ENCODE measurements at regions not wholly inside any gene's neighbourhood (a gene's known extent, or its start where the extent isn't known, plus 50 kb on each side); places are given as distances from the start of the nearest gene placed in this dataset.

DNA sequence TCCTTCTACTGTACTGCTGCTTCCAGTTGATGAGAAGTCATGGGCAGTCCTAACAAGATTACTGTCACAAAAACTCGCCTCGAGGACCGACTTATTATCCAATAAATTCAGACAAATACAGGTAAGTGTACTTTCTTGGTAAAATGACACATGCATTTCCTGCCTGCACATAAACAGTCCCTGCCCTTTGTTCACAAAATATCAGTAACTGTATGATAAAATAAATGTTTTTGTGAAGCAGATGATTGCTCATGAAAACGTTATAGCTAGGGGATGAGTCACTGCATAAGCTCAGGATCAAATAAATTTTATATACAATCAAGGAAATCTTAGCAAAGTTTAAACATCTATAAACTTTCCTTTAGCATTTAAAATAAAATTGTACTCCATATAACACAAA is 164.5 kb upstream of the RIPOR2 start:
- TF ChIP-seq KDM5A (IDR thresholded peaks at IDR 0.05; ENCODE audit: low read length), result no peak
- TF ChIP-seq CTCF (IDR thresholded peaks at IDR 0.05; ENCODE audit: control extremely low read depth in 1 of 3, insufficient read depth in 1 of 3, low read depth in 1 of 3, low read length in 3 of 3), result no peak
- no peak for TF ChIP-seq ZNF274 (IDR thresholded peaks at IDR 0.05; ENCODE audit: borderline replicate concordance, extremely low read depth, low read length)

Data from H1 (cell line).